HUDEP-2 (cell line): ENCODE measurements at regions not wholly inside any gene's neighbourhood (a gene's known extent, or its start where the extent isn't known, plus 50 kb on each side); places are given as distances from the start of the nearest gene placed in this dataset.

Experiments
- DNase-seq, 76 experiments: peaks; one replicate each; lab custom pipeline; 2025; ENCODE audit not compliant: unreplicated experiment in 76 of 76; lab: John Stamatoyannopoulos, UW

- no peak for DNase-seq
Observed at GRCh38 chr12:92007787-92008186, 137.9 kb downstream of the BTG1 start.

GRCh38 chr12:92003701-92004100, 141.9 kb downstream of the BTG1 start:
- DNase-seq = peak in 11 of 76 experiments; percentile 1 to 62 (median 23)

- peak in 15 of 76 experiments; percentile 1 to 64 (median 33) for DNase-seq
Observed at GRCh38 chr12:92002673-92003382, 142.8 kb downstream of the BTG1 start.

GRCh38 chr12:92002195-92002649, 143.4 kb downstream of the BTG1 start:
- peak in 2 of 76 experiments; percentile 11 to 16 for DNase-seq

GRCh38 chr12:92000597-92000996, 145.0 kb downstream of the BTG1 start:
- no peak for DNase-seq

GRCh38 chr12:91999823-92000222, 145.8 kb downstream of the BTG1 start:
- no peak for DNase-seq

- no peak for DNase-seq
Observed at GRCh38 chr12:91998316-91998715, 147.3 kb downstream of the BTG1 start.

GRCh38 chr12:91994208-91994797, 151.3 kb downstream of the BTG1 start:
- no peak for DNase-seq

GRCh38 chr12:91993287-91994017, 152.2 kb downstream of the BTG1 start:
- no peak for DNase-seq

- peak in 2 of 76 experiments; percentile 7 to 13 for DNase-seq
Observed at GRCh38 chr12:91991399-91992187, 154.1 kb downstream of the BTG1 start.

GRCh38 chr12:91990525-91990924, 155.1 kb downstream of the BTG1 start:
- DNase-seq = no peak

- DNase-seq = no peak
Observed at GRCh38 chr12:91989143-91989542, 156.5 kb downstream of the BTG1 start.

GRCh38 chr12:91988086-91988923, 157.3 kb downstream of the BTG1 start:
- DNase-seq = peak in 2 of 76 experiments; percentile 9 to 10

GRCh38 chr12:91986084-91986483, 159.6 kb downstream of the BTG1 start:
- DNase-seq = no peak

- DNase-seq = peak in 3 of 76 experiments; percentile 11 to 32 (median 13)
Observed at GRCh38 chr12:91985002-91985787, 160.5 kb downstream of the BTG1 start.

- no peak for DNase-seq
Observed at GRCh38 chr12:91984556-91984955, 161.1 kb downstream of the BTG1 start.

- no peak for DNase-seq
Observed at GRCh38 chr12:91983935-91984334, 161.7 kb downstream of the BTG1 start.

- no peak for DNase-seq
Observed at GRCh38 chr12:91982946-91983345, 162.7 kb downstream of the BTG1 start.

GRCh38 chr12:91980389-91980821, 165.2 kb downstream of the BTG1 start:
- no peak for DNase-seq
